H9 (cell line): ENCODE measurements at regions not wholly inside any gene's neighbourhood (a gene's known extent, or its start where the extent isn't known, plus 50 kb on each side); places are given as distances from the start of the nearest gene placed in this dataset.

Experiments
- DNase-seq: peaks from one replicate; pipeline ENCODE4 v3.0.0-alpha.2; 2017
- H2AFZ ChIP-seq: one replicate; pipeline ENCODE4 v1.6.1; 2013; ENCODE audit warnings: mild to moderate bottlenecking, low read length, control low read depth, moderate library complexity
- H2AK5ac ChIP-seq: 2 replicates; pipeline ENCODE4 v1.6.1; 2013; ENCODE audit warnings: low read length, control low read depth, mixed read lengths; ENCODE audit not compliant: insufficient read length
- H2BK120ac ChIP-seq: one replicate; pipeline ENCODE4 v1.6.1; 2013; ENCODE audit warnings: low read depth, mild to moderate bottlenecking, low read length, control low read depth, inconsistent platforms; ENCODE audit not compliant: poor library complexity, severe bottlenecking
- H2BK12ac ChIP-seq: 2 replicates; pipeline ENCODE4 v1.6.1; 2013; ENCODE audit warnings: low read length, control low read depth, mixed read lengths, low read depth; ENCODE audit not compliant: insufficient read length
- H2BK15ac ChIP-seq: 2 replicates; pipeline ENCODE4 v1.6.1; 2013; ENCODE audit warnings: low read depth, low read length, control low read depth
- H2BK20ac ChIP-seq: one replicate; pipeline ENCODE4 v1.6.1; 2013; ENCODE audit warnings: low read depth, mild to moderate bottlenecking, low read length, control low read depth, inconsistent platforms; ENCODE audit not compliant: poor library complexity, severe bottlenecking
- H2BK5ac ChIP-seq: 2 replicates; pipeline ENCODE4 v1.6.1; 2013; ENCODE audit warnings: low read length, control low read depth, mixed read lengths; ENCODE audit not compliant: insufficient read length
- H3K14ac ChIP-seq: 2 replicates; pipeline ENCODE4 v1.6.1; 2013; ENCODE audit warnings: low read length, control low read depth; ENCODE audit not compliant: insufficient read depth
- H3K18ac ChIP-seq: 2 replicates; pipeline ENCODE4 v1.6.1; 2013; ENCODE audit warnings: low read depth, mild to moderate bottlenecking, mixed read lengths, low read length, control low read depth; ENCODE audit not compliant: insufficient read length
- H3K23ac ChIP-seq: 2 replicates; pipeline ENCODE4 v1.6.1; 2013; ENCODE audit warnings: low read length, control low read depth, mixed read lengths, low read depth; ENCODE audit not compliant: insufficient read length
- H3K23me2 ChIP-seq: 2 replicates; pipeline ENCODE4 v1.6.1; 2013; ENCODE audit warnings: low read depth, mild to moderate bottlenecking, mixed read lengths, low read length, control low read depth; ENCODE audit not compliant: insufficient read length, poor library complexity, severe bottlenecking
- H3K27ac ChIP-seq: 2 replicates; pipeline ENCODE4 v1.5.1; 2013; ENCODE audit warnings: low read length, control low read depth, mixed read lengths, low read depth; ENCODE audit not compliant: insufficient read length
- H3K27me3 ChIP-seq: 2 replicates; pipeline ENCODE4 v1.6.1; 2013; ENCODE audit warnings: low read length, control low read depth, inconsistent platforms; ENCODE audit not compliant: insufficient read depth
- H3K4ac ChIP-seq: 2 replicates; pipeline ENCODE4 v1.6.1; 2013; ENCODE audit warnings: low read depth, mild to moderate bottlenecking, control low read depth, inconsistent platforms, low read length, moderate library complexity
- H3K4me1 ChIP-seq: 2 replicates; pipeline ENCODE4 v1.6.1; 2013; ENCODE audit warnings: low read length, control low read depth, inconsistent platforms; ENCODE audit not compliant: insufficient read depth
- H3K4me2 ChIP-seq: 2 replicates; pipeline ENCODE4 v1.6.1; 2013; ENCODE audit warnings: low read length, control low read depth, mixed read lengths; ENCODE audit not compliant: insufficient read length, insufficient read depth
- H3K56ac ChIP-seq: 2 replicates; pipeline ENCODE4 v1.6.1; 2013; ENCODE audit warnings: low read depth, mild to moderate bottlenecking, mixed read lengths, low read length, control low read depth; ENCODE audit not compliant: insufficient read length
- H3K79me1 ChIP-seq: 2 replicates; pipeline ENCODE4 v1.6.1; 2013; ENCODE audit warnings: low read depth, mild to moderate bottlenecking, moderate library complexity, low read length, control low read depth, inconsistent platforms; ENCODE audit not compliant: insufficient read depth, poor library complexity, severe bottlenecking
- H3K79me2 ChIP-seq: 2 replicates; pipeline ENCODE4 v1.6.1; 2013; ENCODE audit warnings: low read length, control low read depth, inconsistent platforms; ENCODE audit not compliant: insufficient read depth
- H3K9ac ChIP-seq: 2 replicates; pipeline ENCODE4 v1.6.1; 2013; ENCODE audit warnings: low read length, control low read depth, mixed read lengths; ENCODE audit not compliant: insufficient read length; ENCODE audit errors: extremely low read depth
- H3K9me3 ChIP-seq: one replicate; pipeline ENCODE4 v1.6.1; 2013; ENCODE audit warnings: low read depth, low read length, inconsistent platforms; ENCODE audit not compliant: control insufficient read depth
- H3T11ph ChIP-seq: one replicate; pipeline ENCODE4 v1.6.1; 2013; ENCODE audit warnings: mild to moderate bottlenecking, low read length, control low read depth, inconsistent platforms
- H4K20me1 ChIP-seq: one replicate; pipeline ENCODE4 v1.6.1; 2013; ENCODE audit not compliant: control insufficient read depth, insufficient read length, insufficient read depth
- H4K5ac ChIP-seq: 2 replicates; pipeline ENCODE4 v1.6.1; 2013; ENCODE audit warnings: low read depth, mild to moderate bottlenecking, mixed read lengths, low read length, control low read depth; ENCODE audit not compliant: insufficient read length
- H4K8ac ChIP-seq: replicated peaks from 2 replicates; pipeline ENCODE4 v1.6.1; 2013; ENCODE audit warnings: low read length, control low read depth, mixed read lengths, low read depth; ENCODE audit not compliant: insufficient read length
- H4K91ac ChIP-seq: 2 replicates; pipeline ENCODE4 v1.6.1; 2013; ENCODE audit warnings: low read depth, mild to moderate bottlenecking, moderate library complexity, mixed read lengths, low read length, control low read depth; ENCODE audit not compliant: insufficient read length
- H3K27ac Mint-ChIP-seq, 3 experiments: 2 replicates in 2 of 3; 3 replicates in 1 of 3; pipeline ENCODE4 v1.8.0; 2020 to 2021; ENCODE audit warnings: mixed read lengths in 3 of 3, mild to moderate bottlenecking in 1 of 3, moderate library complexity in 1 of 3
- H3K27me3 Mint-ChIP-seq: 2 replicates; pipeline ENCODE4 v1.8.0; 2021; ENCODE audit warnings: low read depth, mild to moderate bottlenecking, moderate library complexity, mixed read lengths
- H3K36me3 Mint-ChIP-seq, 3 experiments: 2 replicates in 2 of 3; 3 replicates in 1 of 3; pipeline ENCODE4 v1.8.0; 2020 to 2021; ENCODE audit warnings: low read depth in 3 of 3, mixed read lengths in 3 of 3; ENCODE audit not compliant: insufficient read depth in 1 of 3
- H3K4me1 Mint-ChIP-seq, 2 experiments: 2 replicates each; pipeline ENCODE4 v1.8.0; 2020; ENCODE audit warnings: mixed read lengths in 2 of 2
- H3K4me3 Mint-ChIP-seq, 2 experiments: 2 replicates in 1 of 2; 3 replicates in 1 of 2; pipeline ENCODE4 v1.8.0; 2020 to 2021; ENCODE audit warnings: mild to moderate bottlenecking in 2 of 2, mixed read lengths in 2 of 2, moderate library complexity in 1 of 2
- H3K9me3 Mint-ChIP-seq, 2 experiments: 2 replicates in 1 of 2; 3 replicates in 1 of 2; pipeline ENCODE4 v1.8.0; 2020; ENCODE audit warnings: mild to moderate bottlenecking in 2 of 2, mixed read lengths in 2 of 2, moderate library complexity in 1 of 2
- WGBS: extraction: QIAGEN DNeasy Blood & Tissue Kit; methylation state at CpG from one replicate; pipeline ENCODE4 v1.1.7; 2013; ENCODE audit warnings: missing lambda C conversion rate, low lambda C conversion rate, mixed read lengths; ENCODE audit not compliant: insufficient read length; ENCODE audit errors: extremely low coverage; 5-methylcytosine and 5-hydroxymethylcytosine counted together
- TF ChIP-seq, protein P1 (sequence below): fragments of 200-600 bp; sonication (generic); conservative IDR thresholded peaks from 3 replicates; pipeline ENCODE4 v1.8.0; 2021; ENCODE audit warnings: antibody characterized with exemption, mild to moderate bottlenecking

- Histone ChIP-seq H2AK5ac (no peak overlapping the region), H3K56ac (no peak overlapping the region), H3K4ac (no peak overlapping the region), H3K23me2 (no peaks in the 10 kb centered on the region), H2BK120ac (no peak overlapping the region), H3K23ac (no peak overlapping the region), H3K4me1 (no peaks in the 10 kb centered on the region), H2BK20ac (no peak overlapping the region), H3K9me3 (no peaks in the 10 kb centered on the region), H3K18ac (no peak overlapping the region), H2BK5ac (no peak overlapping the region), H3K4me2 (no peak overlapping the region), H3K27me3 (no peaks in the 10 kb centered on the region), H3K27ac (no peak overlapping the region), H3K79me2 (no peaks in the 10 kb centered on the region), H4K5ac (no peak overlapping the region), H3K14ac (no peak overlapping the region), H3K79me1 (no peaks in the 10 kb centered on the region), H3K9ac (no peak overlapping the region), H2BK12ac (no peak overlapping the region), H2AFZ (no peak overlapping the region), H4K91ac (no peak overlapping the region), H3T11ph (no peak overlapping the region), H2BK15ac (no peak overlapping the region), H4K20me1 (no peaks in the 10 kb centered on the region), H4K8ac (no peak overlapping the region)
- H3K4me3 Mint-ChIP-seq = no peak overlapping the region
- H3K9me3 Mint-ChIP-seq = no peaks in the 10 kb centered on the region
- H3K27me3 Mint-ChIP-seq = peaks cover 2% of the 10 kb centered on the region
- TF ChIP-seq, protein P1, sequence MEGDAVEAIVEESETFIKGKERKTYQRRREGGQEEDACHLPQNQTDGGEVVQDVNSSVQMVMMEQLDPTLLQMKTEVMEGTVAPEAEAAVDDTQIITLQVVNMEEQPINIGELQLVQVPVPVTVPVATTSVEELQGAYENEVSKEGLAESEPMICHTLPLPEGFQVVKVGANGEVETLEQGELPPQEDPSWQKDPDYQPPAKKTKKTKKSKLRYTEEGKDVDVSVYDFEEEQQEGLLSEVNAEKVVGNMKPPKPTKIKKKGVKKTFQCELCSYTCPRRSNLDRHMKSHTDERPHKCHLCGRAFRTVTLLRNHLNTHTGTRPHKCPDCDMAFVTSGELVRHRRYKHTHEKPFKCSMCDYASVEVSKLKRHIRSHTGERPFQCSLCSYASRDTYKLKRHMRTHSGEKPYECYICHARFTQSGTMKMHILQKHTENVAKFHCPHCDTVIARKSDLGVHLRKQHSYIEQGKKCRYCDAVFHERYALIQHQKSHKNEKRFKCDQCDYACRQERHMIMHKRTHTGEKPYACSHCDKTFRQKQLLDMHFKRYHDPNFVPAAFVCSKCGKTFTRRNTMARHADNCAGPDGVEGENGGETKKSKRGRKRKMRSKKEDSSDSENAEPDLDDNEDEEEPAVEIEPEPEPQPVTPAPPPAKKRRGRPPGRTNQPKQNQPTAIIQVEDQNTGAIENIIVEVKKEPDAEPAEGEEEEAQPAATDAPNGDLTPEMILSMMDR = no peak
- H3K4me1 Mint-ChIP-seq = peaks cover 5 to 6% of the 10 kb centered on the region in 2 experiments
- no peak for DNase-seq
- no peaks in the 10 kb centered on the region for H3K36me3 Mint-ChIP-seq
- WGBS = no CpG with 5 or more reads among the region's 5 CpGs
- no peak overlapping the region for H3K27ac Mint-ChIP-seq
Measured at GRCh38 chr1:40924767-40925166, 54.7 kb upstream of the CTPS1 start.
